ENCODE measurements at regions not wholly inside any gene's neighbourhood (a gene's known extent, or its start where the extent isn't known, plus 50 kb on each side); places are given as distances from the start of the nearest gene placed in this dataset.

GRCh38 chr16:5815570-5816237, 718.1 kb upstream of the EEF2KMT start:
- TF ChIP-seq CTCF (IDR thresholded peaks at IDR 0.05) (no peak), POLR2A (IDR thresholded peaks at IDR 0.05) (no peak)
